ELR (cell line): ENCODE measurements at regions not wholly inside any gene's neighbourhood (a gene's known extent, or its start where the extent isn't known, plus 50 kb on each side); places are given as distances from the start of the nearest gene placed in this dataset.
"Not testable (repeated sequence)": the region's sequence is repeated elsewhere in the genome, so short reads cannot be mapped to it uniquely, and the experiment has no call there.

Experiments used
- DNase-seq: peaks from one replicate; pipeline ENCODE4 v3.0.0-alpha.2; 2015; ENCODE audit warnings: low read depth

DNA sequence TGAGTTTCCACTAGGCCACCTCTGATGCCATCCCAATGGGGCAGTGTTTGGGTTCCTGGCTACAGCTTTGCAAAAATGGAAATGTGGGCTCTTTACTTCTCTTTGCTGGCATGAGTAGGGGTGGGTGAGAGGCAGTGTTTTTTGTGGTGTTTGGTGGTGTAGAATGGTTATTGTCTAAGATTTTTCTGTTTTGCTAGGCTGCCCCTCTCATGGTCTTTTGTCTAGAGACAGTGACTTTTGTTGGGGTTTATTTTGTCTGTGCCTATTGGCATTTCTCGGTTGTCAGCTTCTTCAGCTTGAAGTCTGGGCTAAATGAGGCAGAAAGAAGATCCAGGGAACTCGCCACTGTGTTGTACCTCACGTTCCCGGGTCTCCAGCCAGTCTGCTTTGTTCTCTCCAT, 112.1 kb downstream of the CENPF start:
- no peak for DNase-seq

GRCh38 chr1:214717351-214717750, 114.4 kb downstream of the CENPF start:
- DNase-seq: no peak

- peak; percentile 24 for DNase-seq
Measured at GRCh38 chr1:214718724-214719123, 115.7 kb downstream of the CENPF start.

DNA sequence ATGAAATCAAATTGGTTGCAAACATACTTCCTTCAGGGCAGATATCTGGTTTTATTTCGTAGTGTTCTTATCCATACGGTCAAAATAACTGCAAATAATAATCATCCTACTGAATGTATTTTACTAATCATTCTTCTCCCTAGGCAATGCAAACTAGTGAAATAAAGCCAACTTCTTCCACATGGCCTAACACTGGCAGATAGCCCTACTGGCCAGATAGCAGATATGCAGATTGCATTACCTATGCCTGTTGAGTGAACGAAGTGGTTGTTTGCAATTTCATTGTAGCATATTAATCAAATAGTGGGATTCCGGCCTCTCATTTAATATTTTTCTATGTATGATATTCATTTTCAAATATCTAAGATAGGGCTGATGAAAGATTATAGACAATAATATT, 116.2 kb downstream of the CENPF start:
- no peak for DNase-seq

DNA sequence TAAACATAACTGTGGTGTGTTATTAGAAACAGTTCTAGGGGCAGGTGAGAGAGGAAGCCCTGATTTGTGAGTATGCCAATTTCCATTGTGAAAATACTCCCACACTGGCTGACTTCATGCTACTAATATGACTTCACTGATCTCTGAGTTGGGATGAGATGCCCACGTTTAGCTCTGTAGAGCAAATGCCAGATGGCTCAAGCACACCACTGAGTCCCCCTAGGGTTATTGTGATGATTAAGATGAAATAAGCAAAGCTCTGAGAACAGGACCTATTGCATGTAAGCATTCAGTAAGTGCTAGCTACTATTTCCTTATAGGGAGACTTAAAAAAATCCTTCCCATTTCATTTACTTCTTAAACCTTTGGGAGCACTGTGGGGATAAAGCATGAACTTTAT, 117.6 kb downstream of the CENPF start:
- DNase-seq: peak; percentile 7

DNA sequence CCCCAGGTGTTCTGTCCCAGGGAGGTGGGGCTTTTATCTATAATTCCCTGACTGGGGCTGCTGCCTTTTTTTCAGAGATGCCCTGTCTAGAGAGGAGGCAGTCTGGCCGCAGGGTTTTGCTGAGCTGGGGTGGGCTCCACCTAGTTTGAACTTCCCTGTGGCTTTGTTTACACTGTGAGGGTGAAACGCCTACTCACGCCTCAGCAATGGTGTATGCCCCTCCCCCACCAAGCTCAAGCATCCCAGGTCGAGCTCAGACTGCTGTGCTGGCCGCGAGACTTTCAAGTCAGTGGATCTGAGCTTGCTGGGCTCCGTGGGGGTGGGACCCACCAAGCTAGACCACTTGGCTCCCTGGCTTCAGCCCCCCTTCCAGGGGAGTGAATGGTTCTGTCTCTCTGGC, 124.3 kb downstream of the CENPF start:
- DNase-seq: no peak

- no peak for DNase-seq
Measured at GRCh38 chr1:214739621-214740238, 136.7 kb downstream of the CENPF start.

GRCh38 chr1:214740471-214740870, 137.5 kb downstream of the CENPF start:
- DNase-seq: no peak

- no peak for DNase-seq
Measured at GRCh38 chr1:214747050-214747635, 144.1 kb downstream of the CENPF start.

GRCh38 chr1:214753236-214753852, 150.3 kb downstream of the CENPF start:
- no peak for DNase-seq

DNA sequence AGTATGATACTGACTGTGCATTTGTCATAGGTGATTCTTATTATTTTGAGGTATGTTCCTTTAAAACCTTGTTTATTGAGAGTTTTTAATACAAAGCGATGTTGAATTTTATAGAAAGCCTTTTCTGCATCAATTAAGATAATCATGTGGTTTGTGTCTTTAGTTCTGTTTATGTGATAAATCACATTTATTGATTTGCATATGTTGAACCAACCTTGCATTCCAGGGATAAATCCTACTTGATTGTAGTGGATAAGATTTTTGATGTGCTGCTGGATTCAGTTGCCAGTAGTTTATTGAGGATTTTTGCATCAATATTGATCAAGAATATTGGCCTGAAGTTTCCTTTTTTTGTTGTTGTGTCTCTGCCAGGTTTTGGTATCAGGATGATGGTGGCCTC, 158.0 kb downstream of the CENPF start:
- DNase-seq: no peak

- no peak for DNase-seq
Measured at GRCh38 chr1:214762902-214763301, 159.9 kb downstream of the CENPF start.

GRCh38 chr1:214764502-214764901, 161.5 kb downstream of the CENPF start:
- DNase-seq: no peak

DNA sequence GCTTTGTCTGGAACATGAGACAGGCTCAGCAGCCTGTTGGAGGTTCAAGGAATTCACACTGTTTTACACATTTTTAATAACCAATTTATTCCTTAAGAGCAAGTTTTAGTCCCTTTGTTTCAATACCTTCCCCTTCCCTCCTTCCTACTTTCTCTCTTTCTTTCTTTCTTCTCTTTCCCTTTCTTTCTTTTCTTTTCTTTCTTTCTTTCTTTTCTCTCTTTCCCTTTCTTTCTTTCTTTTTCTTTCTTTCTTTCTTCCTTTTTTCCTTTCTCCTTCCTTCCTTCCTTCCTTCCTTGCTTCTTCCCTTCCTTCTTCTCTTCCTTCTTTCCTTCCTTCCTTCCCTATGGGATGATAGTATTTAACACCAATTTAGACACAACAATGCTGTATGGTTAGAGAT, 164.2 kb downstream of the CENPF start:
- no peak for DNase-seq

DNA sequence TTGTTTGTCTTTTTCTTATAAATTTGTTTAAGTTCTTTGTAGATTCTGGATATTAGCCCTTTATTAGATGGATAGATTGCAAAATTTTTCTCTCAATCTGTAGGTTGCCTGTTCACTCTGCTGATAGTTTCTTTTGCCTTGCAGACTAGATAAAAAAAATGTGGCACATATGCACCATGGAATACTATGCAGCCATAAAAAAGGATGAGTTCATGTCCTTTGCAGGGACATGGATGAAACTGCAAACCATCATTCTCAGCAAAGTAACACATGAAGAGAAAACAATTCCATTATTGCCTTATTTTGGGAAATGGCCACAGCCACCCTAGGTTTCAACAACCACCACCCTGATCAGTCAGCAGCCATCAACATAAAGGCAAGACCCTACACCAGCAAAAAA, 166.7 kb downstream of the CENPF start:
- DNase-seq: not testable (repeated sequence)

DNA sequence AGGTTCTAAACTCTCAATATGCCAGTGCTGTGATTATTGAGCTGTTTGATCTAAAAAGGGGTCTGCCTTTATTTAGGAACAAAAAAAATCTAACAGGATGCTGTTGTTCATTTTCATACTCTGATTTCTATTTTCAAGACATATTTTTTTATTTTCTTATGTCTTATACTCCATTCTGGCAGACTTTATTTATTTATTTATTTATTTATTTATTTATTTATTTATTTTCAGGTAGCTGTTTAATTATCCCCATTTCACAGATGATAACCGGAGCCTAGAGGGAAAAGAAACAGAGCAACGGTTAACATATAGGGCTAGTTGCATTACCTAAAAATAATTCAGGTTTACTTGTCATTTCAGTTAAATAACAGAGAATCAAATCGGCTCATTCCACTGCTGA, 174.4 kb downstream of the CENPF start:
- no peak for DNase-seq

- no peak for DNase-seq
Measured at GRCh38 chr1:214791961-214792360, 189.0 kb downstream of the CENPF start.

- no peak for DNase-seq
Measured at GRCh38 chr1:214792527-214793186, 189.7 kb downstream of the CENPF start.

DNA sequence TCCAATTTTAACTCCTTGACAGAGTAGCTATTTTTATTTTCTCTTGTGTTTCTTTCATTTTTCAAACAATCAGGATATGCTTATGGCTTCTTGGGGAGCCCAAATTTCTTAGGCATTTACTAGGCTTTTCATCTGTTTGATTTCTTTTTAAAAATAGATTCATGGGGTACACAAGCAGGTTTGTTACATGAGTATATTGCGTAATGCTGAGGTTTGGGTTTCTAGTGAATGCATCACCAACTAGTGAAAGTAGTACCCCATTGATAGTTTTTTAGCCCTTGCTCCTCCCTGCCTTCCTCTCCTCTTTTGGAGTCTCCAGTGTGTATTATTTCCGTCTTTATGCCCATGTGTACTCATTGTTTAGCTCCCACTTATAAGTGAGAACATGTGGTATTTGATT, 190.7 kb downstream of the CENPF start:
- peak; percentile 5 for DNase-seq

DNA sequence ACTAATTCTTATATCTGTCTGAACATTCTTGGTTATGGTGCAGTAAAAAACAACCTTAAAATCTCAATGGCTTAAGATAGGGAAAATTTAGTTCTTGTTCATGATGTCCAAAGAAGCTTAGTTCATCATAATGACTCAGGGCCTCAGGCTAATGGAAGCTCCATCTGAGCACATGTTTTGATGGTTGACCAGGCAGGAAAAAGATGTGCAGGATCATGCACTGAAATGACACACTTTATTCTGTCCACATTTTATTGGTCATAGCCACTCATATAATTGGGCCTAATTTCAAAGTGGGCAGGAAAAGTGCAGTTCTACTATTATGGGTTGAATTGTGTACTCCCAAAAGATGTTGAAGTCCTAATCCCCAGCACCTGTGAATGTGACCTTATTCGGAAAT, 198.2 kb downstream of the CENPF start:
- peak; percentile 51 for DNase-seq

GRCh38 chr1:214808845-214809460, 206.0 kb downstream of the CENPF start:
- DNase-seq: peak; percentile 76

- DNase-seq: no peak
Measured at GRCh38 chr1:214816603-214817002, 213.6 kb downstream of the CENPF start.
